Pancreas (tissue), 10 donors: ENCODE measurements at regions not wholly inside any gene's neighbourhood (a gene's known extent, or its start where the extent isn't known, plus 50 kb on each side); places are given as distances from the start of the nearest gene placed in this dataset.
A peak's percentile ranks its signal among the peaks of the same experiment; 100 is the strongest.
"Not testable (repeated sequence)": the region's sequence is repeated elsewhere in the genome, so short reads cannot be mapped to it uniquely, and the experiment has no call there.

Source experiments
- ATAC-seq, 4 donors: fragments of 200-7000 bp; cut with Tn5 transposase; one replicate each; pipeline versions ENCODE4 v1.8.0 to v1.9.1; 2020; ENCODE audit warnings: mild to moderate bottlenecking in 4 of 4, moderate library complexity in 4 of 4
- DNase-seq, 6 donors: peaks; one replicate each; pipeline ENCODE4 v3.0.0-alpha.2; 2020
- FAIRE-seq: peaks from 2 replicates; lab custom pipeline; 2012; peaks lifted over from hg19 to GRCh38; lab: Jason Lieb, UNC
- H3K27ac ChIP-seq, 4 donors: fragments of 200-600 bp; sonication (generic); 1 replicate in 3 of 4; 2 replicates in 1 of 4; pipeline versions ENCODE4 v1.5.0 to v1.8.0; 2020
- H3K27me3 ChIP-seq, 4 donors: fragments of 200-600 bp; one replicate each; pipeline ENCODE4 v1.8.0; 2021
- H3K36me3 ChIP-seq, 3 donors: fragments of 200-600 bp; sonication (generic) in 1 of 3; one replicate each; pipeline versions ENCODE4 v1.5.0 to v1.8.0; 2020 to 2021
- H3K4me1 ChIP-seq, 3 donors: fragments of 200-600 bp; one replicate each; pipeline ENCODE4 v1.8.0; 2021
- H3K4me3 ChIP-seq, 4 donors: fragments of 200-600 bp; sonication (generic) in 2 of 4; one replicate each; pipeline versions ENCODE4 v1.5.0 to v1.8.0; 2020 to 2021
- H3K9me3 ChIP-seq, 4 donors: fragments of 200-600 bp; one replicate each; pipeline ENCODE4 v1.8.0; 2021
- CTCF ChIP-seq, 4 donors: fragments of 200-600 bp; sonication (generic) in 3 of 4; IDR thresholded peaks; one replicate each; pipeline versions ENCODE4 v1.5.0 to v1.8.0; 2021; ENCODE audit warnings: antibody characterized with exemption in 4 of 4
- WGBS, 2 donors: extraction: QIAGEN DNeasy Blood & Tissue Kit; methylation state at CpG; one replicate each; pipeline ENCODE4 v1.1.7; 2013; 5-methylcytosine and 5-hydroxymethylcytosine counted together
- intact Hi-C, 3 donors: fragments of 100-400 bp; cut with DNase I; formaldehyde crosslinking; loops; one replicate each; pipeline versions ENCODE4 v1.11.1 to v1.14.2; 2022
- donor health status: healthy with polysubstance abuse.
- donor health status: DM: no; HTN: no; CAD: no; lungs with moderate emphysema.
- donor health status: DM: no; HTN: no; CAD: no.
- donor health status: control.
- donor health status: control.
- donor health status: Bipolar disorder and iron deficiency.
- donor health status: DM: yes; HTN: yes; CAD: no.
- donor health status: DM: no; HTN: no; CAD: no.
- donor health status: DM: no; HTN: no; CAD: no.
- donor health status: DM: yes; HTN: yes; CAD: no.

- TF ChIP-seq CTCF (IDR thresholded peaks at IDR 0.05) = no peak
- no peak overlapping the region for H3K4me3 ChIP-seq
- H3K9me3 ChIP-seq = no peaks in the 10 kb centered on the region
- H3K4me1 ChIP-seq = no peaks in the 10 kb centered on the region
- no peak for ATAC-seq
- H3K36me3 ChIP-seq = no peaks in the 10 kb centered on the region
- no peak for FAIRE-seq
- H3K27me3 ChIP-seq = no peaks in the 10 kb centered on the region
- H3K27ac ChIP-seq = no peak overlapping the region
- WGBS, 2 donors = 87 to 94% methylated on average over 12 of the region's 12 CpGs
- intact Hi-C loops = no loop called here
- peak in 3 of 6 donors; percentile 12 to 54 (median 44) for DNase-seq
Observed at GRCh38 chr7:81294897-81295515, 376.2 kb upstream of the SEMA3C start.

- no peaks in the 10 kb centered on the region for H3K9me3 ChIP-seq
- intact Hi-C loops = no loop called here
- WGBS, 2 donors = 71 to 78% methylated on average over 1 of the region's 1 CpG
Observed at GRCh38 chr7:81293806-81294205, 375.0 kb upstream of the SEMA3C start.

GRCh38 chr7:81286754-81287153 is 367.9 kb upstream of the SEMA3C start:
- ATAC-seq, H3K4me3 ChIP-seq, intact Hi-C loops, H3K36me3 ChIP-seq, DNase-seq, FAIRE-seq, H3K4me1 ChIP-seq, H3K27ac ChIP-seq, H3K9me3 ChIP-seq, H3K27me3 ChIP-seq: not testable (repeated sequence)
- 81 to 89% methylated on average over 4 of the region's 4 CpGs for WGBS, 2 donors

More at GRCh38 chr7:81293806-81294205, 375.0 kb upstream of the SEMA3C start:
- H3K27ac ChIP-seq = no peak overlapping the region
- DNase-seq = no peak
- no peak for TF ChIP-seq CTCF (IDR thresholded peaks at IDR 0.05)
- no peak overlapping the region for H3K4me3 ChIP-seq
- no peaks in the 10 kb centered on the region for H3K4me1 ChIP-seq
- H3K27me3 ChIP-seq = no peaks in the 10 kb centered on the region
- no peak for FAIRE-seq
- ATAC-seq = no peak
- H3K36me3 ChIP-seq = no peaks in the 10 kb centered on the region

GRCh38 chr7:81285142-81285871 is 366.5 kb upstream of the SEMA3C start:
- no peak overlapping the region for H3K4me3 ChIP-seq
- 84 to 87% methylated on average over 4 of the region's 4 CpGs for WGBS, 2 donors
- no peak overlapping the region for H3K27ac ChIP-seq
- no peaks in the 10 kb centered on the region for H3K4me1 ChIP-seq
- no peaks in the 10 kb centered on the region for H3K27me3 ChIP-seq
- no peak for FAIRE-seq
- DNase-seq = no peak
- no peak for TF ChIP-seq CTCF (IDR thresholded peaks at IDR 0.05)
- no peaks in the 10 kb centered on the region for H3K36me3 ChIP-seq
- no peaks in the 10 kb centered on the region for H3K9me3 ChIP-seq
- ATAC-seq = no peak
- intact Hi-C loops = no loop called here

- 87 to 88% methylated on average over 1 of the region's 1 CpG for WGBS, 2 donors
Observed at GRCh38 chr7:81284576-81284975, 365.7 kb upstream of the SEMA3C start.

More at GRCh38 chr7:81284576-81284975, 365.7 kb upstream of the SEMA3C start:
- no peaks in the 10 kb centered on the region for H3K27me3 ChIP-seq
- no peak overlapping the region for H3K27ac ChIP-seq
- no peak for TF ChIP-seq CTCF (IDR thresholded peaks at IDR 0.05)
- H3K4me1 ChIP-seq = no peaks in the 10 kb centered on the region
- ATAC-seq = no peak
- H3K9me3 ChIP-seq = no peaks in the 10 kb centered on the region
- H3K36me3 ChIP-seq = no peaks in the 10 kb centered on the region
- no peak for FAIRE-seq
- H3K4me3 ChIP-seq = no peak overlapping the region
- DNase-seq = no peak
- intact Hi-C loops = no loop called here
